Smooth muscle cell (in vitro differentiated cells): ENCODE measurements at regions not wholly inside any gene's neighbourhood (a gene's known extent, or its start where the extent isn't known, plus 50 kb on each side); places are given as distances from the start of the nearest gene placed in this dataset.

Experiments
- DNase-seq: peaks from one replicate; lab custom pipeline; 2025; ENCODE audit not compliant: unreplicated experiment; lab: John Stamatoyannopoulos, UW
- H2AFZ ChIP-seq: fragments of 200-600 bp; sonication (generic); 2 replicates; pipeline ENCODE4 v1.6.0; 2016; ENCODE audit warnings: antibody characterized with exemption, low read depth, mild to moderate bottlenecking
- H3F3A ChIP-seq: fragments of 200-600 bp; sonication (generic); 2 replicates; pipeline ENCODE4 v1.6.0; 2017; ENCODE audit warnings: antibody characterized with exemption, low read depth
- H3K27ac ChIP-seq: fragments of 200-600 bp; sonication (generic); 2 replicates; pipeline ENCODE4 v1.5.1; 2016; ENCODE audit warnings: low read depth, mild to moderate bottlenecking
- H3K27me3 ChIP-seq: fragments of 200-600 bp; sonication (generic); 2 replicates; pipeline ENCODE4 v1.6.1; 2016; ENCODE audit warnings: low read depth, mild to moderate bottlenecking
- H3K36me3 ChIP-seq: fragments of 200-600 bp; sonication (generic); 2 replicates; pipeline ENCODE4 v1.5.1; 2016; ENCODE audit warnings: low read depth
- H3K4me1 ChIP-seq: fragments of 200-600 bp; sonication (generic); 2 replicates; pipeline ENCODE4 v1.5.1; 2016; ENCODE audit warnings: low read depth
- H3K4me2 ChIP-seq: fragments of 200-600 bp; sonication (generic); 2 replicates; pipeline ENCODE4 v1.6.0; 2016; ENCODE audit warnings: mild to moderate bottlenecking
- H3K4me3 ChIP-seq: fragments of 200-600 bp; sonication (generic); 2 replicates; pipeline ENCODE4 v1.5.1; 2016; ENCODE audit warnings: mild to moderate bottlenecking
- H3K79me2 ChIP-seq: fragments of 200-600 bp; sonication (generic); 2 replicates; pipeline ENCODE4 v1.6.0; 2016; ENCODE audit warnings: low read depth, mild to moderate bottlenecking
- H3K9ac ChIP-seq: fragments of 200-600 bp; sonication (generic); 2 replicates; pipeline ENCODE4 v1.6.0; 2016; ENCODE audit warnings: low read depth
- H3K9me3 ChIP-seq: fragments of 200-600 bp; sonication (generic); replicated peaks from 2 replicates; pipeline ENCODE4 v1.5.1; 2016; ENCODE audit warnings: low read depth
- H4K20me1 ChIP-seq: fragments of 200-600 bp; sonication (generic); 2 replicates; pipeline ENCODE4 v1.6.0; 2016; ENCODE audit warnings: low read depth
- CTCF ChIP-seq: fragments of 200-600 bp; sonication (generic); IDR thresholded peaks from 2 replicates; pipeline ENCODE4 v1.5.1; 2017; ENCODE audit warnings: borderline replicate concordance, mild to moderate bottlenecking, antibody characterized with exemption; ENCODE audit not compliant: insufficient read depth, poor library complexity, severe bottlenecking
- WGBS: methylation state at CpG from one replicate; pipeline ENCODE4 v1.1.7; 2016; ENCODE audit warnings: low lambda C conversion rate; 5-methylcytosine and 5-hydroxymethylcytosine counted together

- no peak for TF ChIP-seq CTCF
- no peak overlapping the region for H3K4me2 ChIP-seq
- WGBS = 53% methylated on average over 1 of the region's 1 CpG
- H3K4me1 ChIP-seq = peaks cover 5% of the 10 kb centered on the region
- H3F3A ChIP-seq = no peaks in the 10 kb centered on the region
- no peaks in the 10 kb centered on the region for H3K36me3 ChIP-seq
- no peak overlapping the region for H3K4me3 ChIP-seq
- no peak overlapping the region for H3K9ac ChIP-seq
- DNase-seq = no peak
- peak overlapping the region; percentile 37 for H3K27ac ChIP-seq
- no peaks in the 10 kb centered on the region for H3K79me2 ChIP-seq
- no peaks in the 10 kb centered on the region for H3K9me3 ChIP-seq
- no peak overlapping the region for H2AFZ ChIP-seq
- H3K27me3 ChIP-seq = no peaks in the 10 kb centered on the region
- no peaks in the 10 kb centered on the region for H4K20me1 ChIP-seq
These were observed 166.6 kb upstream of the GLRA2 start for GRCh38 chrX:14362721-14363120.

GRCh38 chrX:14361435-14361834 is 167.9 kb upstream of the GLRA2 start:
- Histone ChIP-seq H3K36me3 (no peaks in the 10 kb centered on the region), H3K9me3 (no peaks in the 10 kb centered on the region), H2AFZ (no peak overlapping the region), H3K27me3 (no peaks in the 10 kb centered on the region), H3K4me1 (peaks cover 5% of the 10 kb centered on the region), H3K9ac (no peak overlapping the region), H3F3A (no peaks in the 10 kb centered on the region), H4K20me1 (no peaks in the 10 kb centered on the region), H3K27ac (no peak overlapping the region), H3K4me2 (no peak overlapping the region), H3K79me2 (no peaks in the 10 kb centered on the region), H3K4me3 (no peak overlapping the region)
- no peak for TF ChIP-seq CTCF
- WGBS = 88% methylated on average over 2 of the region's 2 CpGs
- DNase-seq = no peak

- Histone ChIP-seq H3K9ac (no peak overlapping the region), H3K79me2 (no peaks in the 10 kb centered on the region), H3K4me1 (peaks cover 5% of the 10 kb centered on the region), H2AFZ (no peak overlapping the region), H3K36me3 (no peaks in the 10 kb centered on the region), H3K4me2 (no peak overlapping the region), H3F3A (no peaks in the 10 kb centered on the region), H3K27me3 (no peaks in the 10 kb centered on the region), H3K4me3 (no peak overlapping the region), H3K27ac (no peak overlapping the region), H4K20me1 (no peaks in the 10 kb centered on the region), H3K9me3 (no peaks in the 10 kb centered on the region)
- DNase-seq = no peak
- TF ChIP-seq CTCF = no peak
- 19% methylated on average over 1 of the region's 1 CpG for WGBS
These were observed 169.6 kb upstream of the GLRA2 start for GRCh38 chrX:14359727-14360126.

GRCh38 chrX:14359316-14359715 is 170.0 kb upstream of the GLRA2 start:
- Histone ChIP-seq H3K4me2 (no peak overlapping the region), H3K9me3 (no peaks in the 10 kb centered on the region), H3F3A (no peaks in the 10 kb centered on the region), H3K27ac (no peak overlapping the region), H3K4me3 (no peak overlapping the region), H3K79me2 (no peaks in the 10 kb centered on the region), H2AFZ (no peak overlapping the region), H3K27me3 (no peaks in the 10 kb centered on the region), H3K9ac (no peak overlapping the region), H4K20me1 (no peaks in the 10 kb centered on the region), H3K36me3 (no peaks in the 10 kb centered on the region), H3K4me1 (peaks cover 5% of the 10 kb centered on the region)
- DNase-seq = no peak
- WGBS = 33% methylated on average over 2 of the region's 2 CpGs
- no peak for TF ChIP-seq CTCF
